ENCODE measurements at regions not wholly inside any gene's neighbourhood (a gene's known extent, or its start where the extent isn't known, plus 50 kb on each side); places are given as distances from the start of the nearest gene placed in this dataset.

GRCh38 chr5:17709011-17709710 lies 74.9 kb downstream of the TAF11L14 start:
- TF ChIP-seq CTCF (IDR thresholded peaks at IDR 0.05; ENCODE audit: low read depth, low read length, missing control alignments), result no peak
- Histone ChIP-seq H3K27ac (no peak overlapping the region), H3K36me3 (replicated peaks) (no peaks in the 10 kb centered on the region), H3K4me3 (ENCODE audit: low read depth, low read length) (no peak overlapping the region), H3K27me3 (replicated peaks) (no peaks in the 10 kb centered on the region)
- no peak for DNase-seq
- in situ Hi-C loops (cut with HindIII; ENCODE audit: low pct_ligation_motif_present, low sequenced_read_pairs), result no loop called here

GRCh38 chr5:17713301-17713700 lies 79.0 kb downstream of the TAF11L14 start:
- Histone ChIP-seq H3K27me3 (replicated peaks) (no peaks in the 10 kb centered on the region), H3K4me3 (ENCODE audit: low read depth, low read length) (no peak overlapping the region), H3K27ac (no peak overlapping the region), H3K36me3 (replicated peaks) (no peaks in the 10 kb centered on the region)
- in situ Hi-C loops (cut with HindIII; ENCODE audit: low pct_ligation_motif_present, low sequenced_read_pairs), result no loop called here
- DNase-seq, result no peak
- no peak for TF ChIP-seq CTCF (IDR thresholded peaks at IDR 0.05; ENCODE audit: low read depth, low read length, missing control alignments)

GRCh38 chr5:17714186-17714585 lies 79.9 kb downstream of the TAF11L14 start:
- no peak for TF ChIP-seq CTCF (IDR thresholded peaks at IDR 0.05; ENCODE audit: low read depth, low read length, missing control alignments)
- Histone ChIP-seq H3K27me3 (replicated peaks) (no peaks in the 10 kb centered on the region), H3K36me3 (replicated peaks) (no peaks in the 10 kb centered on the region), H3K27ac (no peak overlapping the region), H3K4me3 (ENCODE audit: low read depth, low read length) (no peak overlapping the region)
- in situ Hi-C loops (cut with HindIII; ENCODE audit: low pct_ligation_motif_present, low sequenced_read_pairs), result no loop called here
- no peak for DNase-seq

GRCh38 chr5:17719592-17719991 lies 85.3 kb downstream of the TAF11L14 start:
- no peak overlapping the region for H3K27ac ChIP-seq
- H3K36me3 ChIP-seq (replicated peaks), result no peaks in the 10 kb centered on the region
- no peak for TF ChIP-seq CTCF (IDR thresholded peaks at IDR 0.05; ENCODE audit: low read depth, low read length, missing control alignments)
- in situ Hi-C loops (cut with HindIII; ENCODE audit: low pct_ligation_motif_present, low sequenced_read_pairs), result no loop called here
- H3K4me3 ChIP-seq (ENCODE audit: low read depth, low read length), result no peak overlapping the region
- no peaks in the 10 kb centered on the region for H3K27me3 ChIP-seq (replicated peaks)
- DNase-seq, result no peak

- Histone ChIP-seq H3K27me3 (replicated peaks) (no peaks in the 10 kb centered on the region), H3K36me3 (replicated peaks) (no peaks in the 10 kb centered on the region), H3K4me3 (ENCODE audit: low read depth, low read length) (no peak overlapping the region), H3K27ac (no peak overlapping the region)
- no peak for TF ChIP-seq CTCF (IDR thresholded peaks at IDR 0.05; ENCODE audit: low read depth, low read length, missing control alignments)
- DNase-seq, result no peak
- in situ Hi-C loops (cut with HindIII; ENCODE audit: low pct_ligation_motif_present, low sequenced_read_pairs), result no loop called here
Observed at GRCh38 chr5:17720071-17720470, 85.8 kb downstream of the TAF11L14 start.

GRCh38 chr5:17723876-17724275 lies 89.6 kb downstream of the TAF11L14 start:
- no peak overlapping the region for H3K27ac ChIP-seq
- H3K36me3 ChIP-seq (replicated peaks), result no peaks in the 10 kb centered on the region
- H3K4me3 ChIP-seq (ENCODE audit: low read depth, low read length), result no peak overlapping the region
- TF ChIP-seq CTCF (IDR thresholded peaks at IDR 0.05; ENCODE audit: low read depth, low read length, missing control alignments), result no peak
- no peak for DNase-seq
- in situ Hi-C loops (cut with HindIII; ENCODE audit: low pct_ligation_motif_present, low sequenced_read_pairs), result no loop called here
- H3K27me3 ChIP-seq (replicated peaks), result no peaks in the 10 kb centered on the region
